ENCODE measurements at regions not wholly inside any gene's neighbourhood (a gene's known extent, or its start where the extent isn't known, plus 50 kb on each side); places are given as distances from the start of the nearest gene placed in this dataset.

- TF ChIP-seq POLR2A (IDR thresholded peaks at IDR 0.05) = no peak
- TF ChIP-seq CTCF (IDR thresholded peaks at IDR 0.05) = no peak
Observed at GRCh38 chr10:113992471-113993011, 51.1 kb upstream of the ADRB1 start.

Data from right lobe of liver (tissue), 4 donors.